ENCODE measurements at regions not wholly inside any gene's neighbourhood (a gene's known extent, or its start where the extent isn't known, plus 50 kb on each side); places are given as distances from the start of the nearest gene placed in this dataset.

- DNase-seq: no peak
- H3K27ac ChIP-seq (ENCODE audit: low read depth in 1 of 2, low read length in 1 of 2): no peak overlapping the region
- no peak overlapping the region for H3K4me3 ChIP-seq
- H3K27me3 ChIP-seq (ENCODE audit: control insufficient read depth in 3 of 3, insufficient read depth in 3 of 3, low read length in 2 of 3): no peaks in the 10 kb centered on the region
- H3K4me1 ChIP-seq (ENCODE audit: control insufficient read depth in 5 of 5, insufficient read depth in 5 of 5, low read length in 5 of 5): no peaks in the 10 kb centered on the region
- WGBS, 2 donors: 58 to 75% methylated on average over 3 of the region's 3 CpGs
- no peaks in the 10 kb centered on the region for H3K36me3 ChIP-seq (ENCODE audit: control insufficient read depth in 4 of 4, insufficient read depth in 4 of 4, low read length in 4 of 4)
- no peak for ATAC-seq (ENCODE audit: insufficient read depth, low FRiP score)
- H3K9me3 ChIP-seq (ENCODE audit: control insufficient read depth in 4 of 4, insufficient read depth in 3 of 4, low read length in 3 of 4): no peaks in the 10 kb centered on the region
- TF ChIP-seq, protein P1, sequence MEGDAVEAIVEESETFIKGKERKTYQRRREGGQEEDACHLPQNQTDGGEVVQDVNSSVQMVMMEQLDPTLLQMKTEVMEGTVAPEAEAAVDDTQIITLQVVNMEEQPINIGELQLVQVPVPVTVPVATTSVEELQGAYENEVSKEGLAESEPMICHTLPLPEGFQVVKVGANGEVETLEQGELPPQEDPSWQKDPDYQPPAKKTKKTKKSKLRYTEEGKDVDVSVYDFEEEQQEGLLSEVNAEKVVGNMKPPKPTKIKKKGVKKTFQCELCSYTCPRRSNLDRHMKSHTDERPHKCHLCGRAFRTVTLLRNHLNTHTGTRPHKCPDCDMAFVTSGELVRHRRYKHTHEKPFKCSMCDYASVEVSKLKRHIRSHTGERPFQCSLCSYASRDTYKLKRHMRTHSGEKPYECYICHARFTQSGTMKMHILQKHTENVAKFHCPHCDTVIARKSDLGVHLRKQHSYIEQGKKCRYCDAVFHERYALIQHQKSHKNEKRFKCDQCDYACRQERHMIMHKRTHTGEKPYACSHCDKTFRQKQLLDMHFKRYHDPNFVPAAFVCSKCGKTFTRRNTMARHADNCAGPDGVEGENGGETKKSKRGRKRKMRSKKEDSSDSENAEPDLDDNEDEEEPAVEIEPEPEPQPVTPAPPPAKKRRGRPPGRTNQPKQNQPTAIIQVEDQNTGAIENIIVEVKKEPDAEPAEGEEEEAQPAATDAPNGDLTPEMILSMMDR (IDR thresholded peaks at IDR 0.05; ENCODE audit: control extremely low read depth, extremely low read depth): no peak
- no peak overlapping the region for H3K9ac ChIP-seq (ENCODE audit: insufficient read depth in 1 of 2, low read length in 2 of 2)
These were observed 182.6 kb upstream of the TYRP1 start for GRCh38 chr9:12510551-12510950.

DNA sequence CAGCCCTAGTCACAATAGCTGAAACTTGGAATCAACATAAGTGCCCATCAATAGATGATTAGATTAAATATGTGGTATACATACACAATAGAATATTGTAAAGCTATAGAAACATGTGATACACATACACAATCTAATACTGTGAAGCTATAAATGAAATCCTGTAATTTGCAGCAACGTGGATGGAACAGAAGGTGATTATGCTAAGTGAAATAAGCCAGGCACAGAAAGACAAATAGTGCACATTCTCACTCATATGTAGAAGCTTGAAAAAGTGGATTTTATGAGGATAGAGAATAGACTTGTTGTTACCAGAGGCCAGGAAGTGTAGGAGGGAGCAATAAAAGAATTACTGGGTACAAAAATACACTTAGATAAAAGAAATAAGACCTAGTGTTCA, 181.5 kb upstream of the TYRP1 start:
- TF ChIP-seq, protein P1 (IDR thresholded peaks at IDR 0.05; ENCODE audit: control extremely low read depth, extremely low read depth): no peak
- H3K27ac ChIP-seq (ENCODE audit: low read depth in 1 of 2, low read length in 1 of 2): no peak overlapping the region
- no peak for ATAC-seq (ENCODE audit: insufficient read depth, low FRiP score)
- H3K27me3 ChIP-seq (ENCODE audit: control insufficient read depth in 3 of 3, insufficient read depth in 3 of 3, low read length in 2 of 3): no peaks in the 10 kb centered on the region
- H3K9ac ChIP-seq (ENCODE audit: insufficient read depth in 1 of 2, low read length in 2 of 2): no peak overlapping the region
- DNase-seq: no peak
- no peak overlapping the region for H3K4me3 ChIP-seq
- 51 to 54% methylated on average over 1 of the region's 1 CpG for WGBS, 2 donors
- no peaks in the 10 kb centered on the region for H3K4me1 ChIP-seq (ENCODE audit: control insufficient read depth in 5 of 5, insufficient read depth in 5 of 5, low read length in 5 of 5)
- no peaks in the 10 kb centered on the region for H3K36me3 ChIP-seq (ENCODE audit: control insufficient read depth in 4 of 4, insufficient read depth in 4 of 4, low read length in 4 of 4)
- H3K9me3 ChIP-seq (ENCODE audit: control insufficient read depth in 4 of 4, insufficient read depth in 3 of 4, low read length in 3 of 4): no peaks in the 10 kb centered on the region

GRCh38 chr9:12516031-12516430, 177.2 kb upstream of the TYRP1 start:
- no peak for ATAC-seq (ENCODE audit: insufficient read depth, low FRiP score)
- DNase-seq: no peak
- WGBS, 2 donors: 78 to 80% methylated on average over 2 of the region's 2 CpGs

GRCh38 chr9:12516573-12516972, 176.6 kb upstream of the TYRP1 start:
- no peak overlapping the region for H3K4me3 ChIP-seq
- TF ChIP-seq, protein P1 (IDR thresholded peaks at IDR 0.05; ENCODE audit: control extremely low read depth, extremely low read depth): no peak
- no peak overlapping the region for H3K27ac ChIP-seq (ENCODE audit: low read depth in 1 of 2, low read length in 1 of 2)
- no peak for DNase-seq
- H3K4me1 ChIP-seq (ENCODE audit: control insufficient read depth in 5 of 5, insufficient read depth in 5 of 5, low read length in 5 of 5): no peaks in the 10 kb centered on the region
- no peaks in the 10 kb centered on the region for H3K27me3 ChIP-seq (ENCODE audit: control insufficient read depth in 3 of 3, insufficient read depth in 3 of 3, low read length in 2 of 3)
- ATAC-seq (ENCODE audit: insufficient read depth, low FRiP score): no peak
- no peaks in the 10 kb centered on the region for H3K9me3 ChIP-seq (ENCODE audit: control insufficient read depth in 4 of 4, insufficient read depth in 3 of 4, low read length in 3 of 4)
- H3K9ac ChIP-seq (ENCODE audit: insufficient read depth in 1 of 2, low read length in 2 of 2): no peak overlapping the region
- no peaks in the 10 kb centered on the region for H3K36me3 ChIP-seq (ENCODE audit: control insufficient read depth in 4 of 4, insufficient read depth in 4 of 4, low read length in 4 of 4)

More at GRCh38 chr9:12516031-12516430, 177.2 kb upstream of the TYRP1 start:
- no peak overlapping the region for H3K9ac ChIP-seq (ENCODE audit: insufficient read depth in 1 of 2, low read length in 2 of 2)
- TF ChIP-seq, protein P1 (IDR thresholded peaks at IDR 0.05; ENCODE audit: control extremely low read depth, extremely low read depth): no peak
- no peak overlapping the region for H3K27ac ChIP-seq (ENCODE audit: low read depth in 1 of 2, low read length in 1 of 2)
- H3K27me3 ChIP-seq (ENCODE audit: control insufficient read depth in 3 of 3, insufficient read depth in 3 of 3, low read length in 2 of 3): no peaks in the 10 kb centered on the region
- no peaks in the 10 kb centered on the region for H3K36me3 ChIP-seq (ENCODE audit: control insufficient read depth in 4 of 4, insufficient read depth in 4 of 4, low read length in 4 of 4)
- H3K9me3 ChIP-seq (ENCODE audit: control insufficient read depth in 4 of 4, insufficient read depth in 3 of 4, low read length in 3 of 4): no peaks in the 10 kb centered on the region
- no peak overlapping the region for H3K4me3 ChIP-seq
- no peaks in the 10 kb centered on the region for H3K4me1 ChIP-seq (ENCODE audit: control insufficient read depth in 5 of 5, insufficient read depth in 5 of 5, low read length in 5 of 5)

Measured in lung (tissue), 11 donors.